ENCODE measurements at regions not wholly inside any gene's neighbourhood (a gene's known extent, or its start where the extent isn't known, plus 50 kb on each side); places are given as distances from the start of the nearest gene placed in this dataset.

- DNase-seq (ENCODE audit: low spot score): no peak
These were observed 157.1 kb downstream of the TLE1 start for GRCh38 chr9:81532251-81532650.

DNA sequence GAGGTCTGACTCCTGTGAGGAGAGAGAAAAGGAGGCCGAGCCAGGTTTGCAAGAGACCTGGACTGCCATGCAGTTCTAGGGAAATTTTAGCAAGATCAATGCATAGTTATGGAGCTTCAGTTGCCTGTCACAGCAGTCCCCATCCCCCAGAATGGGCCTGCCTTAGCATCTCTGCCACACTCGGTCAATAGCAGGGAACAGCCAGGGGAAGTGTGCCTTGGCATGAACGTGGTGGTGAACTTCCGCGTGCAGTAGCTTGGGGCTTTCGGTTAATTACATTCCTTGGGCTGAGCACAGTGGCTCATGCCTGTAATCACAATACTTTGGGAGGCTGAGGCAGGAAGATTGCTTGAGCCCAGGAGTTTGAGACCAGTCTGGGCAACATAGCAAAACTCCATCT is 157.8 kb downstream of the TLE1 start:
- DNase-seq (ENCODE audit: low spot score): no peak

GRCh38 chr9:81530846-81531245 is 158.5 kb downstream of the TLE1 start:
- DNase-seq (ENCODE audit: low spot score): no peak

- DNase-seq (ENCODE audit: low spot score): no peak
These were observed 159.0 kb downstream of the TLE1 start for GRCh38 chr9:81530310-81530810.

GRCh38 chr9:81529556-81530193 is 159.7 kb downstream of the TLE1 start:
- DNase-seq (ENCODE audit: low spot score): no peak

GRCh38 chr9:81526587-81526986 is 162.8 kb downstream of the TLE1 start:
- no peak for DNase-seq (ENCODE audit: low spot score)

DNA sequence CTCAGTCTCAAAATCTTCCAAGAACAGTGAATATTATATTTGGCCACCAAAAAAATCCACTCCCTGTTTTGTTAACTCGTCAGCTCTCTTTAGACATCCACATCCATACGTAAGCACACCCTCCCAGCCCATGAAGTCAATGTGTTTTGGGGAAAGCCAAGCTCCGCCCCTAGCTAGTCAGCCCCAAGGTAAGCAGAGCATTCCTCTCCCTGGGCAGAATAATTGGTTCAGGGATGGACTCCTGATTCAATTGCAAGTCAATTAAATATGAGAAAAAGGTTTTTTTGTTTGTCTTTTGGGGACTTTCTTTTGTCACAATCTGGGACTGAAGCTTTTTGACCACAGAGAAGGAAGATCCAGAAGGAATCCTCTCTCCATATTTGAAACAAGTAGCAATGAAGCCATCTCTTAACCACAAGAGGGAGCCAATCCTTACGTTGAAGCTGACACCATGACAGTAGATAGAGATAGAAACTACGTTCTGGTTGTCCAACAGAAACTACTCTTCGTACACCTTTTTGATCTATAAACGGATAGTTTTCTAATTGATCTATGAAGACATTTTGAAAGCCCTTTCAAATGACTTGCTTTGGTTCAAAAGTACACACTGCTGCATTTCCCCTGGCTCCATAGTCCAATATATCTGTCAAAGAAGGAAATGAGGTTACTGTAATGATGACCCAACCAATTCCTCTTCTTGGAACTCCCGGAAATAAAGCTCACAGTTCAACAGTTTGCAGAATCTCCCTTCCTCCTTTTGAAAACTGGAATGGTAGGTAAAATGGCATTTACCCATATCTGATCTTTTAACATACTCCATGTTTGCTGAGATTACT is 166.4 kb downstream of the TLE1 start:
- DNase-seq (ENCODE audit: low spot score): peak; percentile 64

GRCh38 chr9:81521892-81522291 is 167.5 kb downstream of the TLE1 start:
- DNase-seq (ENCODE audit: low spot score): no peak

- no peak for DNase-seq (ENCODE audit: low spot score)
These were observed 169.4 kb downstream of the TLE1 start for GRCh38 chr9:81519816-81520495.

- no peak for DNase-seq (ENCODE audit: low spot score)
These were observed 171.4 kb downstream of the TLE1 start for GRCh38 chr9:81517954-81518353.

GRCh38 chr9:81513059-81513458 is 176.3 kb downstream of the TLE1 start:
- DNase-seq (ENCODE audit: low spot score): no peak

GRCh38 chr9:81512641-81513040 is 176.7 kb downstream of the TLE1 start:
- no peak for DNase-seq (ENCODE audit: low spot score)

DNA sequence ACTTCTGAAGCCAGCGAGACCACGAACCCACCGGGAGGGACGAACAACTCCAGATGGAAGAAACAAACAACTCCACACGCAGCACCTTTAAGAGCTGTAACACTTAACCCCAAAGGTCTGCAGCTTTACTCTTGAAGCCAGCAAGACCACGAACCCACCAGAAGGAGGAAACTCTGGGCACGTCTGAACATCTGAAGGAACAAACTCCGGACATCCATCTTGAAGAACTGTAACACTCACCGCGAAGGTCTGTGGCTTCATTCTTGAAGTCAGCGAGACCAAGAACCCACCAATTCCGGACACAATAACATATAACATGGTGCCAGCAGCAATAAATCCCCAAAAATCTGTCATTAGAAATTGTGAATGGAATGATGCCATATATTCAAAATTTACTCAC is 180.9 kb downstream of the TLE1 start:
- DNase-seq (ENCODE audit: low spot score): no peak

DNA sequence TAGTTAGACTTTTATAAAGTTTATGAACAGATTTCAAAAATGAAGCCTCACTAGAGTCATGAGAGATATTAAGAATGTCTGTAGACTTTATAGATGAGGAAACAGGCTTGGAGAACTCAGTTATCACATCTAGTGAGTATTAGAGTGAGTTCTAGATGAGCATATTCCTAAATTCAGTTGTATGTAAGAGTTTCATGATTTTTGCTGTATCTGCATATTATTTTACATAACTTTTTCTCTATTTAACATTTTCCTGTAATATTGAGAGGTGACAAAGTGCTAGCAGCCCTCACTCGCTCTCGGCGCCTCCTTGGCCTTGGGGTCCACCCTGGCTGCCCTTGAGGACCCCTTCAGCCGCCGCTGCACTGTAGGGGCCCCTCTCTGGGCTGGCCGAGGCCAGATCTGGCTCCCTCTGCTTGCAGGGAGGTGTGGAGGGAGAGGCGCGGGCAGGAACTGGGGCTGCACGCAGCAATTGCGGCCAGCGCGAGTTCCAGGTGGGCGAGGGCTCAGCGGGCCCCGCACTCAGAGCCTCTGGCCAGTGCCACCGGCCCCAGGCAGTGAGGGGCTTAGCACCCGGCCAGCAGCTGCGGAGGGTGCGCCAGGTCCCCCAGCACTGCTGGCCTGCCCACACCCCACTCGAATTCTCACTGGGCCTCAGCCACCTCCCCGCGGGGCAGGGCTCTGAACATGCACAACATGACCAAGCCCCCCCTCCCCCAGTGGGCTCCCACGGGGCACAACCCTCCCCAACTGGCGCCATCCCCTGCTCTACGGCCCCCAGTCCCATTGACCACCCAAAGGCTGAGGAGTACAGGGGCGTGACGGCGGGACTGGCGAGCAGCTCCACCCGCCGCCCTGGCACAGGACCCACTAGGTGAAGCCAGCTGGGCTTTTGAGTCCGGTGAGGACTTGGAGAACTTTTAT is 182.1 kb downstream of the TLE1 start:
- DNase-seq (ENCODE audit: low spot score): no peak

DNA sequence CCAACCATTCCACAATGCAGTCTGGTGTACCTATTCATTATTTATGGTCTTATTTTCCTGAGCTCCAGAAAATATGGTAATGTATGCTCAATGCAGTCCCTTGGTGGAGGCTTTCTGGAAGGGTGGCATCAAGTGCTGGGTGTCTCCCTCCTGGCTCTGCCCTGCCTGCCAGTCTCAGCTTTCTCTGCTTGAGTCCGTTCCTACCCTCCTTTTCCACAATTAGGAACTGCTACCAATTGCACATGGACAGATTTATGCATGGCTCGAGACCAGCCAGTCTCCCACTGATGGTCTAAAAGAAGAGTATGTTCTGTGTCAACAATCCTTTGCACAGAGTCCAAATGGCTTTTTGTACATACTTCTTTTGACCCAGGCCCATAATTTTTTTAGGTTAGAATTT is 189.8 kb downstream of the TLE1 start:
- DNase-seq (ENCODE audit: low spot score): no peak

DNA sequence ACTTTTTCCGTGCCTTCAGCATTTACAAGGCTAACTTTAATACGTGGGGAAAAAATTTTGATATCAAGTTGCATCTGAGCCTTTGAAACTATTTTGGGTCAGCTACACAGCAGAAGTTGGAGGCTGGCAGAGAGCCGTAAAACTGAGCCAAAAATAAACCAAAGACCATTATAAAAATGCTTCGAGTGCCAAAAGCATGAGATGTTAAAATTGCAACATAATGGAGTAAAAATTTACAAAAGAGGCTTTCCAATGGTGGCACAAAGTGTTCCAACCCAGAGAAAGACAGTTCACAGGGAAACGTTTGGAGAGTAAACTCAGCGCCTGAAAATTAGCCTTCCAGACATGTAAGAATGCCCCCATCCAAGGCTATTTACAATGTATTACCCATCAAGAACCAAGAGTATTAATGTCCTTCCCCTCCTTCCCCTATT is 190.3 kb downstream of the TLE1 start:
- no peak for DNase-seq (ENCODE audit: low spot score)

DNA sequence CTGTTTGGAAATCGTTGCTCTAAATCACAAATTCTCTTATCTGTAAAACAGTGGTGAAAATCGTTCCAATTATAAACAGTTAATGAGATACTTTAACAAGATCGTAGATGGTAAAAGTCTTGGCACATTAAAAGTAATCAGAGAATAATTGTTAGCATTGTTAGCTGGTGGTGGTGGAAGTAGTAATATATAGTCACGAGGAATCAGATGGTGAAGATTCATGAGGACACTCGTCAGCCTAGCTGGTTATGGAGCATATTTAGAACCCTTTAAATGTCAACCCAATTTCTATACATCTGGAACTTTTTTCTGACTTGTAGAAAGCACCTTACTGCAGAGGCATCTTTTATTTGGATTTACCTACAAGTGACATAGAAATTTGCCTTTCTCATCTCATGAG is 190.8 kb downstream of the TLE1 start:
- no peak for DNase-seq (ENCODE audit: low spot score)

GRCh38 chr9:81497091-81497490 is 192.3 kb downstream of the TLE1 start:
- DNase-seq (ENCODE audit: low spot score): peak; percentile 13

DNA sequence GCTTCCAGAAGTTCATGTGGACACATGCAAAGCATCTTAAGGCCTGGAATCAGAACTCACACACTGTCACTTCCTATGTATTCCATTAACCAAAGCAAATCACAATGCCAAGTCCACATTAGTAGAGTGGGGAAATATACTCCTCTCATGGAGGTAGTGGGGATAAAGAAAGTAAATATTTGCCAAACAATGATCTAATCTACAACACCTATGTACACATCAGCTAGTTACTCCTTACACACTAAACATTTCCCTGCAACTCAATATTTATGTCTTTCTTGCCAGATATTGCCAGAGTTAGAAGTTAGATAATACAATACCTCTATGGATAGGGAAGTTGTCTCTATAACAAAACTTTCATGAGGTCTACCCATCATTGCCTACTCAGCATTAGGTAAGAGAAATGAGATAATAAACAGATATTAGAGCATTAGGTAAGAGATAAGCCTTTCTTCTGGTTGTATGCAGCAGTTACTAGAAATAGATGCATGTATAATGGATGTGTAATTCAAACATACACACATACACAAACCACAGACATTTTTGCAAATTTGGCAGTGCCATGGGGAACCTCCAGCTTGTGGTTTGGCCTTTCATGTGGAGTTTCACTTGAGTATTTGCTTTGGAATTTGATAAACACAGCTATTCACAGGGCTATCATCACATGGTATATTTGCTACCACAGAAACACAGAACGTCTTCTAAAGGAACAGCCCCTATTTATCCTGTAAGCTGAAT is 196.5 kb downstream of the TLE1 start:
- DNase-seq (ENCODE audit: low spot score): no peak

- DNase-seq (ENCODE audit: low spot score): no peak
These were observed 198.6 kb downstream of the TLE1 start for GRCh38 chr9:81490605-81491331.
